ENCODE measurements at regions not wholly inside any gene's neighbourhood (a gene's known extent, or its start where the extent isn't known, plus 50 kb on each side); places are given as distances from the start of the nearest gene placed in this dataset.

DNA sequence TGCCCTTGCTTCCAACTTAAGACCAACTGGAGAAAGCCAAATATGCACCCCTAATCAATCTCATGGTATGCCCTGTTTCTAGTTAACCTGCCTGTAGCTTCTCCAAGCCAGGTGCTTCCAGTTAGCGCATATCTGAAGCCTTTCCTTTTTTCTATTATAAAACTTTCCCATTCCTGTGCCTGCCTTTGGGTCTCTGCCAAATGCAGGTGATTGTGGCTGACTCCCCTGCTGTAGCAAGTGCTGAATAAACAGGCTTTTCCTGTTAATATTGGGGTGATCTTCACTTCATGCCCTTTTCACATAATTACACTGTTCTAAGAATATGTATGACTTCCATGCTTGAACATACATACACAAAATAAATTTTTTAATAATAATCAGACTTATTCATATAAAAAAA, 207.4 kb downstream of the TANC2 start:
- TF ChIP-seq, protein P1, sequence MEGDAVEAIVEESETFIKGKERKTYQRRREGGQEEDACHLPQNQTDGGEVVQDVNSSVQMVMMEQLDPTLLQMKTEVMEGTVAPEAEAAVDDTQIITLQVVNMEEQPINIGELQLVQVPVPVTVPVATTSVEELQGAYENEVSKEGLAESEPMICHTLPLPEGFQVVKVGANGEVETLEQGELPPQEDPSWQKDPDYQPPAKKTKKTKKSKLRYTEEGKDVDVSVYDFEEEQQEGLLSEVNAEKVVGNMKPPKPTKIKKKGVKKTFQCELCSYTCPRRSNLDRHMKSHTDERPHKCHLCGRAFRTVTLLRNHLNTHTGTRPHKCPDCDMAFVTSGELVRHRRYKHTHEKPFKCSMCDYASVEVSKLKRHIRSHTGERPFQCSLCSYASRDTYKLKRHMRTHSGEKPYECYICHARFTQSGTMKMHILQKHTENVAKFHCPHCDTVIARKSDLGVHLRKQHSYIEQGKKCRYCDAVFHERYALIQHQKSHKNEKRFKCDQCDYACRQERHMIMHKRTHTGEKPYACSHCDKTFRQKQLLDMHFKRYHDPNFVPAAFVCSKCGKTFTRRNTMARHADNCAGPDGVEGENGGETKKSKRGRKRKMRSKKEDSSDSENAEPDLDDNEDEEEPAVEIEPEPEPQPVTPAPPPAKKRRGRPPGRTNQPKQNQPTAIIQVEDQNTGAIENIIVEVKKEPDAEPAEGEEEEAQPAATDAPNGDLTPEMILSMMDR (IDR thresholded peaks at IDR 0.05) = no peak
- no peak for TF ChIP-seq POLR2A (IDR thresholded peaks at IDR 0.05)
